GM12878 (cell line): ENCODE measurements at regions not wholly inside any gene's neighbourhood (a gene's known extent, or its start where the extent isn't known, plus 50 kb on each side); places are given as distances from the start of the nearest gene placed in this dataset.

Experiments
- EZH2 ChIP-seq: IDR thresholded peaks from 2 replicates; pipeline ENCODE4 v1.6.1; 2012; ENCODE audit warnings: low read depth, mild to moderate bottlenecking, control low read depth, inconsistent platforms, low read length, borderline replicate concordance; ENCODE audit not compliant: control insufficient read depth
- GABPA ChIP-seq: IDR thresholded peaks from 2 replicates; pipeline ENCODE4 v1.6.1; 2014; ENCODE audit warnings: antibody characterized with exemption, low read depth, mild to moderate bottlenecking, inconsistent platforms
- KDM1A ChIP-seq: fragments of 200-600 bp; sonication (generic); IDR thresholded peaks from 2 replicates; pipeline ENCODE4 v1.6.1; 2016; ENCODE audit warnings: borderline replicate concordance
- LARP7 ChIP-seq: fragments of 450-650 bp; IDR thresholded peaks from 2 replicates; pipeline ENCODE4 v1.6.1; 2017; ENCODE audit warnings: mild to moderate bottlenecking
- MAX ChIP-seq: IDR thresholded peaks from 2 replicates; pipeline ENCODE4 v1.6.1; 2012; ENCODE audit warnings: low read depth, low read length, improper control_type of control experiment
- MTA2 ChIP-seq: fragments of 450-650 bp; IDR thresholded peaks from 2 replicates; pipeline ENCODE4 v1.6.1; 2016; ENCODE audit warnings: low read depth, mild to moderate bottlenecking, moderate library complexity
- POLR2A ChIP-seq: IDR thresholded peaks from 2 replicates; pipeline ENCODE4 v1.6.1; 2011; ENCODE audit warnings: low read depth, mild to moderate bottlenecking, low read length
- POLR2AphosphoS5 ChIP-seq: IDR thresholded peaks from 2 replicates; pipeline ENCODE4 v1.6.1; 2011; ENCODE audit warnings: mild to moderate bottlenecking, low read length, inconsistent platforms
- RAD21 ChIP-seq: IDR thresholded peaks from 2 replicates; pipeline ENCODE4 v1.6.1; 2011; ENCODE audit warnings: mild to moderate bottlenecking, low read depth, low read length, moderate library complexity; ENCODE audit not compliant: insufficient read depth
- REST ChIP-seq: IDR thresholded peaks from 2 replicates; pipeline ENCODE4 v1.6.1; 2012; ENCODE audit warnings: mild to moderate bottlenecking, low read depth, low read length
- STAT1 ChIP-seq: fragments of 450-650 bp; conservative IDR thresholded peaks from 2 replicates; pipeline ENCODE4 v1.6.1; 2014; ENCODE audit warnings: antibody characterized with exemption, mild to moderate bottlenecking
- ZZZ3 ChIP-seq: IDR thresholded peaks from 2 replicates; pipeline ENCODE4 v1.6.1; 2011; ENCODE audit warnings: low read depth; ENCODE audit not compliant: control insufficient read depth, insufficient read length

- TF ChIP-seq LARP7: no peak
- TF ChIP-seq STAT1: no peak
- no peak for TF ChIP-seq MAX
- no peak for TF ChIP-seq RAD21
- TF ChIP-seq ZZZ3: no peak
- no peak for TF ChIP-seq GABPA
- no peak for TF ChIP-seq POLR2A
- TF ChIP-seq REST: no peak
- TF ChIP-seq EZH2: no peak
- TF ChIP-seq MTA2: no peak
- no peak for TF ChIP-seq KDM1A
- TF ChIP-seq POLR2AphosphoS5: no peak
Observed at GRCh38 chr3:11914041-11914440, 67.4 kb upstream of the TAMM41 start.
